ENCODE measurements at regions not wholly inside any gene's neighbourhood (a gene's known extent, or its start where the extent isn't known, plus 50 kb on each side); places are given as distances from the start of the nearest gene placed in this dataset.
A peak's percentile ranks its signal among the peaks of the same experiment; 100 is the strongest.
"Not testable (repeated sequence)": the region's sequence is repeated elsewhere in the genome, so short reads cannot be mapped to it uniquely, and the experiment has no call there.

DNA sequence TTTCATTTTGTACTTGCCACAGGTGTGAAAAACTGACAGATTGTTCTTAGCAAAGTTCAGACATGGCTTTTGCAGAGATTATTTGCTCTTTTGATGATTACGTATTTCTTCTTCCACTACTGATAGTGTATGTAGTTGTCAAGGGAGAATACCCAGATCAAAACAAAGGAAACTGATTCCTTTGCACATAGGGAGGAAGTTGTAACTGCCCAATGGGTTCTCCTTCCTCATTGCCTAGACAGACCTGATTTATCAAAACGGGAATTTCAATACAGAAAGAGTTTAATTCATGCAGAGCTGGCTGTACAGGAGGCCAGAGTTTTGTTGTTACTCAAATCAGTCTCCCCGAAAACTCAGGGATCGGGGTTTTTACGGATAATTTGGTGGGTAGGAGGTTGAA is 214.7 kb downstream of the BCAS1 start:
- H3K4me1 Mint-ChIP-seq = peaks cover 6% of the 10 kb centered on the region
- H3K27me3 Mint-ChIP-seq = no peaks in the 10 kb centered on the region
- no peaks in the 10 kb centered on the region for H3K36me3 Mint-ChIP-seq (ENCODE audit: low read depth)
- no peak overlapping the region for H3K4me3 Mint-ChIP-seq
- peak overlapping the region; percentile 41 for H3K27ac Mint-ChIP-seq
- ATAC-seq (replicated peaks) = no peak
- H3K9me3 Mint-ChIP-seq = no peaks in the 10 kb centered on the region

DNA sequence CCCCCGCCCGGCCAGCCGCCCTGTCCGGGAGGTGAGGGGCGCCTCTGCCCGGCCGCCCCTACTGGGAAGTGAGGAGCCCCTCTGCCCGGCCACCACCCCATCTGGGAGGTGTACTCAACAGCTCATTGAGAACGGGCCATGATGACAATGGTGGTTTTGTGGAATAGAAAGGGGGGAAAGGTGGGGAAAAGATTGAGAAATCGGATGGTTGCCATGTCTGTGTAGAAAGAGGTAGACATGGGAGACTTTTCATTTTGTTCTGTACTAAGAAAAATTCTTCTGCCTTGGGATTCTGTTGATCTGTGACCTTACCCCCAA is 215.8 kb downstream of the BCAS1 start:
- H3K27me3 Mint-ChIP-seq; H3K27ac Mint-ChIP-seq; H3K4me3 Mint-ChIP-seq; ATAC-seq (replicated peaks); H3K9me3 Mint-ChIP-seq; H3K4me1 Mint-ChIP-seq; H3K36me3 Mint-ChIP-seq (ENCODE audit: low read depth): not testable (repeated sequence)

DNA sequence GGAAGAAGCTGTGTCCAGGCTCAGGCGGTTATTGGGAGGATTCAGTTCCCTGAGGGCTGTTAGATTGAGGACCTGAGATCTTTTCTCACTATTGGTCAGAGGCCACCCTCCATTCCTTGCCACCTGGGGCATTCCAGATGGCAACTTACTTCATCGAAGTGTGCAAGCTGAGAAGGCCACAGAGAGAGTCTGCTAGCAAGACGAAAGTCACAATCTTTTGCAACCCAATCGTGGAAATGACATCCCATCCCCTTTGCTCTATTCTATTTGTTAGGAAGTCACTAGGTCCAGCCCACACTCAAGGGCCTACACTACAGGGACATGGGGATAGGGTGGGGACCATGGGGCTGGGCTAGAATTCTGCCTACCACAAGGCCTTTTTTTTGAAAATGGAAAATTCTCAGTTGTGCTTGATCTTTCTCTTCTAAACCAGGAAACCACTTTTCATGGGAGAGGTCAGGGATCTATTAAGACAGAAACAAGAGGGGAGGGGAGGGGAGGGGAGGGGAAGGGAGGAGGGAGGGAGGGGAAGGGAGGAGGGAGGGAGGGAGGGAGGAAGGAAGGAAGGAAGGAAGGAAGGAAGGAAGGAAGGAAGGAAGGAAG is 217.2 kb downstream of the BCAS1 start:
- Mint-ChIP-seq H3K27ac (peak overlapping the region; percentile 33), H3K36me3 (ENCODE audit: low read depth) (no peaks in the 10 kb centered on the region)

GRCh38 chr20:53852691-53853090 is 217.7 kb downstream of the BCAS1 start:
- Mint-ChIP-seq H3K9me3 (no peaks in the 10 kb centered on the region), H3K36me3 (ENCODE audit: low read depth) (no peaks in the 10 kb centered on the region), H3K4me1 (peaks cover 17% of the 10 kb centered on the region), H3K4me3 (no peak overlapping the region), H3K27ac (no peak overlapping the region), H3K27me3 (no peaks in the 10 kb centered on the region)
- ATAC-seq (replicated peaks) = no peak

More for the DNA sequence above, 217.2 kb downstream of the BCAS1 start:
- ATAC-seq (replicated peaks) = no peak
- Mint-ChIP-seq H3K9me3 (no peaks in the 10 kb centered on the region), H3K4me3 (no peak overlapping the region), H3K4me1 (peaks cover 15% of the 10 kb centered on the region), H3K27me3 (no peaks in the 10 kb centered on the region)

- Mint-ChIP-seq H3K27ac (no peak overlapping the region), H3K9me3 (no peaks in the 10 kb centered on the region), H3K4me1 (peaks cover 23% of the 10 kb centered on the region), H3K27me3 (no peaks in the 10 kb centered on the region), H3K4me3 (no peak overlapping the region), H3K36me3 (ENCODE audit: low read depth) (no peaks in the 10 kb centered on the region)
- ATAC-seq (replicated peaks) = no peak
These were observed 218.4 kb downstream of the BCAS1 start for GRCh38 chr20:53852014-53852413.

GRCh38 chr20:53850319-53850718 is 220.1 kb downstream of the BCAS1 start:
- Mint-ChIP-seq H3K27me3 (no peaks in the 10 kb centered on the region), H3K4me3 (no peak overlapping the region), H3K9me3 (no peaks in the 10 kb centered on the region), H3K27ac (no peak overlapping the region), H3K4me1 (peaks cover 25% of the 10 kb centered on the region), H3K36me3 (ENCODE audit: low read depth) (no peaks in the 10 kb centered on the region)
- no peak for ATAC-seq (replicated peaks)

- H3K9me3 Mint-ChIP-seq = no peaks in the 10 kb centered on the region
- ATAC-seq (replicated peaks) = no peak
- no peaks in the 10 kb centered on the region for H3K36me3 Mint-ChIP-seq (ENCODE audit: low read depth)
- no peak overlapping the region for H3K4me3 Mint-ChIP-seq
- no peaks in the 10 kb centered on the region for H3K27me3 Mint-ChIP-seq
- H3K4me1 Mint-ChIP-seq = peaks cover 25% of the 10 kb centered on the region
- H3K27ac Mint-ChIP-seq = no peak overlapping the region
These were observed 220.8 kb downstream of the BCAS1 start for GRCh38 chr20:53849471-53850059.

- H3K9me3 Mint-ChIP-seq = no peaks in the 10 kb centered on the region
- no peak for ATAC-seq (replicated peaks)
- H3K4me3 Mint-ChIP-seq = peak overlapping the region; percentile 55
- H3K27me3 Mint-ChIP-seq = no peaks in the 10 kb centered on the region
- H3K27ac Mint-ChIP-seq = no peak overlapping the region
- H3K4me1 Mint-ChIP-seq = peaks cover 31% of the 10 kb centered on the region
- H3K36me3 Mint-ChIP-seq (ENCODE audit: low read depth) = no peaks in the 10 kb centered on the region
These were observed 222.1 kb downstream of the BCAS1 start for GRCh38 chr20:53848304-53848703.

- no peaks in the 10 kb centered on the region for H3K27me3 Mint-ChIP-seq
- H3K36me3 Mint-ChIP-seq (ENCODE audit: low read depth) = no peaks in the 10 kb centered on the region
- no peak overlapping the region for H3K27ac Mint-ChIP-seq
- ATAC-seq (replicated peaks) = no peak
- H3K4me1 Mint-ChIP-seq = peaks cover 34% of the 10 kb centered on the region
- no peaks in the 10 kb centered on the region for H3K9me3 Mint-ChIP-seq
- peak overlapping the region; percentile 55 for H3K4me3 Mint-ChIP-seq
These were observed 222.6 kb downstream of the BCAS1 start for GRCh38 chr20:53847837-53848170.

- Mint-ChIP-seq H3K4me3 (peak overlapping the region; percentile 55), H3K36me3 (ENCODE audit: low read depth) (no peaks in the 10 kb centered on the region), H3K4me1 (peaks cover 40% of the 10 kb centered on the region), H3K9me3 (no peaks in the 10 kb centered on the region), H3K27me3 (no peaks in the 10 kb centered on the region), H3K27ac (peak overlapping the region; percentile 1)
- no peak for ATAC-seq (replicated peaks)
These were observed 223.1 kb downstream of the BCAS1 start for GRCh38 chr20:53847139-53847836.

GRCh38 chr20:53846640-53847039 is 223.8 kb downstream of the BCAS1 start:
- H3K9me3 Mint-ChIP-seq = no peaks in the 10 kb centered on the region
- no peaks in the 10 kb centered on the region for H3K27me3 Mint-ChIP-seq
- peak overlapping the region; percentile 1 for H3K27ac Mint-ChIP-seq
- peaks cover 44% of the 10 kb centered on the region for H3K4me1 Mint-ChIP-seq
- H3K36me3 Mint-ChIP-seq (ENCODE audit: low read depth) = no peaks in the 10 kb centered on the region
- no peak for ATAC-seq (replicated peaks)
- H3K4me3 Mint-ChIP-seq = peak overlapping the region; percentile 55

- peak overlapping the region; percentile 55 for H3K4me3 Mint-ChIP-seq
- peaks cover 46% of the 10 kb centered on the region for H3K4me1 Mint-ChIP-seq
- H3K27me3 Mint-ChIP-seq = no peaks in the 10 kb centered on the region
- no peaks in the 10 kb centered on the region for H3K9me3 Mint-ChIP-seq
- ATAC-seq (replicated peaks) = no peak
- H3K36me3 Mint-ChIP-seq (ENCODE audit: low read depth) = no peaks in the 10 kb centered on the region
- H3K27ac Mint-ChIP-seq = peak overlapping the region; percentile 18
These were observed 224.4 kb downstream of the BCAS1 start for GRCh38 chr20:53845980-53846379.

DNA sequence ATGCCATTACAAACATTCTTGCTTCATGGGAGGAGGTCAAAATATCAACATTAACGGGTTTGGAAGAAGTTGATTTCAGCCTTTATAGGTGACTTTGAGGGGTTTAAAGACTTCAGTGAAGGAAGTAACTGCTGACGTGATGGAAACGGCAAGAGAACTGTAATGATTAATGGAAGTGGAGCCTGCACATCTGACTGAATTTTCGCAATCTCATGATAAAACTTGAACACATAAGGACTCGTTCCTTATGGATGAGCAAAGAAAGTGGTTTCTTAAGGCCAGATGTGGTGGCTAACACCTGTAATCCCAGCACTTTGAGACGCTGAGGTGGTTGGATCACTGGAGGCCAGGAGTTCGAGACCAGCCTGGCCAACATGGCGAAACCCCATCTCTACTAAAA is 226.1 kb downstream of the BCAS1 start:
- Mint-ChIP-seq H3K4me1 (peaks cover 58% of the 10 kb centered on the region), H3K36me3 (ENCODE audit: low read depth) (no peaks in the 10 kb centered on the region), H3K9me3 (no peaks in the 10 kb centered on the region), H3K4me3 (peak overlapping the region; percentile 10), H3K27me3 (no peaks in the 10 kb centered on the region), H3K27ac (no peak overlapping the region)
- ATAC-seq (replicated peaks) = no peak

DNA sequence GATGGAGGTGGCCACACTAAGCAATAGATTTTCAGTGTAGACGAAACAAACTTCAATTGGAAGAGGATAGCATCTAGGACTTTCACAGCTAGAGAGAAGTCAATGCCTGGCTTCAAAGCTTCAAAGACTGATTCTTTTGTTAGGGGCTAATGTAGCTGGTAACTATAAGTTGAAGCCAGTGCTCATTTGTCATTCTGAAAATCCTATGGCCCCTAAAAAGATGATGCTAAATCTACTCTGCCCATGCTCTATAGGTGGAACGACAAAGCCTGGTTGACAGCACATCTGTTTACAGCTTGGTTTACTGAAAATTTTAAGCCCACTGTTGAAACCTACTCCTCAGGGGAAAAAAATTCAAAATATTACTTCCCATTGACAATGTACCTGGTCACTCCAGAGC is 226.7 kb downstream of the BCAS1 start:
- Mint-ChIP-seq H3K36me3 (ENCODE audit: low read depth) (no peaks in the 10 kb centered on the region), H3K27me3 (no peaks in the 10 kb centered on the region), H3K4me1 (peaks cover 59% of the 10 kb centered on the region), H3K9me3 (no peaks in the 10 kb centered on the region), H3K27ac (no peak overlapping the region), H3K4me3 (no peak overlapping the region)
- no peak for ATAC-seq (replicated peaks)

DNA sequence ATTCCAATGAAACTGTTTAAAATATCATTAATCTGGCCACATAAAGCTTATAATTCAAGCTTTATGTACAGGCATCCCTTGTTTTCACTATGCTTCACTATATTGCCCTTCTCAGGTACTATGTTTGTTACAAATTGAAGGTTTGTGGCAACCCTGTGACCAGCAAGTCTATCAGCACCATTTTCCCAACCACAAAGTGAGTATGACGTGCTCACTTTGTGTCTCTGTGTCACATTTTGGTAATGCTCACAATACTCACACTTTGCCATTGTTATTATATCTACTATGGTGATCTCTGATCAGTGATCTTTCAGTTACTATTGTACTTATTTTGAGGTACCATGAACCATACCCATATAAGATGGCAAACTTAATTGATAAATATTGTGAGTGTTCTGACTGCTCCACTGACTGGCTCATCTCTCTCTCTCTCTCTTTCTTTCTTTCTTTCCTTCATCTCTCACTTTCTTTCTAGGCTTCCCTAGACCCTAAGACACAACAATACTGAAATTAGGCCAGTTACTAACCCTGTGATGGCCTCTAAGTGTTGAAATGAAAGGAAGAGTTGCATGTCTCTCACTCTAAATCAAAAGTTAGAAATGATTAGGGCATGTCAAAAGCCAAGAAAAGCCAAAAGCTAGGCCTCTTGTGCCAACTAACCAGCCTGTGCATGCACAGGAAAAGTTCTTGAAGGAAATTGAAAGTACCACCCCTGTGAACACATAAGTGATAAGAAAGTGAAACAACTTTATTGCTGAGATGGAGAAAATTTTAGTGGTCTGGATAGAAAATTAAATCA is 227.9 kb downstream of the BCAS1 start:
- H3K36me3 Mint-ChIP-seq (ENCODE audit: low read depth) = no peaks in the 10 kb centered on the region
- peak overlapping the region; percentile 92 for H3K27ac Mint-ChIP-seq
- H3K9me3 Mint-ChIP-seq = no peaks in the 10 kb centered on the region
- no peaks in the 10 kb centered on the region for H3K27me3 Mint-ChIP-seq
- peaks cover 52% of the 10 kb centered on the region for H3K4me1 Mint-ChIP-seq
- ATAC-seq (replicated peaks) = peak; percentile 78
- H3K4me3 Mint-ChIP-seq = peak overlapping the region; percentile 71

Data from activated T-helper 17 cell treated with anti-CD3 and anti-CD28 coated beads, Interleukin-2, amount 50 U/mL, for 72 hours (primary cell).